ENCODE measurements at regions not wholly inside any gene's neighbourhood (a gene's known extent, or its start where the extent isn't known, plus 50 kb on each side); places are given as distances from the start of the nearest gene placed in this dataset.

DNA sequence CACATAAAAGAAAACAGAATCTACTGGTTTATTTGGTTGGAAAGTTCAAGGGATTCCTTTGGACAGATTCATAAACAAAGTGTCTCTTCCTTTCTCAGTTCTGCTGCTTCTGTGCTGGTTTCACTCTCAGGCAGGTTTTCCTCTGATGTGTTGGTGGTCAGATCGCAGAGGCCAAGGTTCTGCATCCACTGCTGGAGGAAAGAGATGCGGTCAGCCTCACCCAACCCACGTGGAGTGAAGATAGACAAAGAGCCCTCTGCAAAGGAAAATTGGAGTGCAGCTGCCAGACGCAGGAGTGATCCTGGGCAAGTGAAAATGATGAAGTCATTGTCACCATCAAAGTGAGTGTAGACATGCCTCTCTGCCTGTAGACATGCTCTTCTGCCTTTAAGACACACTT lies 352.0 kb downstream of the TSHZ3 start:
- Histone ChIP-seq H3K9me3 (ENCODE audit: low read length) (no peaks in the 10 kb centered on the region), H4K20me1 (ENCODE audit: insufficient read depth) (no peaks in the 10 kb centered on the region), H3K9me2 (ENCODE audit: insufficient read depth, low read length) (no peaks in the 10 kb centered on the region), H3K36me3 (ENCODE audit: insufficient read depth, low read length) (no peaks in the 10 kb centered on the region), H3K27ac (ENCODE audit: low read length) (no peak overlapping the region), H3K79me2 (replicated peaks; ENCODE audit: insufficient read depth, low read length) (no peaks in the 10 kb centered on the region), H3K9ac (ENCODE audit: low read length) (no peak overlapping the region), H3K4me2 (ENCODE audit: low read length) (no peak overlapping the region), H3F3A (ENCODE audit: insufficient read depth, low read length, poor library complexity, severe bottlenecking) (no peaks in the 10 kb centered on the region), H2AFZ (ENCODE audit: low read depth, low read length) (no peak overlapping the region), H3K27me3 (ENCODE audit: insufficient read depth, low read depth, low read length) (no peaks in the 10 kb centered on the region), H3K4me3 (ENCODE audit: low read length) (no peak overlapping the region)
- no peak for TF ChIP-seq EP300 (conservative IDR thresholded peaks at IDR 0.05; ENCODE audit: poor library complexity, severe bottlenecking)
- TF ChIP-seq POLR2AphosphoS5 (IDR thresholded peaks at IDR 0.05): no peak
- no peak for TF ChIP-seq MXI1 (conservative IDR thresholded peaks at IDR 0.05; ENCODE audit: poor library complexity, severe bottlenecking)
- TF ChIP-seq, protein P1, sequence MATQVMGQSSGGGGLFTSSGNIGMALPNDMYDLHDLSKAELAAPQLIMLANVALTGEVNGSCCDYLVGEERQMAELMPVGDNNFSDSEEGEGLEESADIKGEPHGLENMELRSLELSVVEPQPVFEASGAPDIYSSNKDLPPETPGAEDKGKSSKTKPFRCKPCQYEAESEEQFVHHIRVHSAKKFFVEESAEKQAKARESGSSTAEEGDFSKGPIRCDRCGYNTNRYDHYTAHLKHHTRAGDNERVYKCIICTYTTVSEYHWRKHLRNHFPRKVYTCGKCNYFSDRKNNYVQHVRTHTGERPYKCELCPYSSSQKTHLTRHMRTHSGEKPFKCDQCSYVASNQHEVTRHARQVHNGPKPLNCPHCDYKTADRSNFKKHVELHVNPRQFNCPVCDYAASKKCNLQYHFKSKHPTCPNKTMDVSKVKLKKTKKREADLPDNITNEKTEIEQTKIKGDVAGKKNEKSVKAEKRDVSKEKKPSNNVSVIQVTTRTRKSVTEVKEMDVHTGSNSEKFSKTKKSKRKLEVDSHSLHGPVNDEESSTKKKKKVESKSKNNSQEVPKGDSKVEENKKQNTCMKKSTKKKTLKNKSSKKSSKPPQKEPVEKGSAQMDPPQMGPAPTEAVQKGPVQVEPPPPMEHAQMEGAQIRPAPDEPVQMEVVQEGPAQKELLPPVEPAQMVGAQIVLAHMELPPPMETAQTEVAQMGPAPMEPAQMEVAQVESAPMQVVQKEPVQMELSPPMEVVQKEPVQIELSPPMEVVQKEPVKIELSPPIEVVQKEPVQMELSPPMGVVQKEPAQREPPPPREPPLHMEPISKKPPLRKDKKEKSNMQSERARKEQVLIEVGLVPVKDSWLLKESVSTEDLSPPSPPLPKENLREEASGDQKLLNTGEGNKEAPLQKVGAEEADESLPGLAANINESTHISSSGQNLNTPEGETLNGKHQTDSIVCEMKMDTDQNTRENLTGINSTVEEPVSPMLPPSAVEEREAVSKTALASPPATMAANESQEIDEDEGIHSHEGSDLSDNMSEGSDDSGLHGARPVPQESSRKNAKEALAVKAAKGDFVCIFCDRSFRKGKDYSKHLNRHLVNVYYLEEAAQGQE (IDR thresholded peaks at IDR 0.05; ENCODE audit: borderline replicate concordance): no peak
- TF ChIP-seq, protein P2, sequence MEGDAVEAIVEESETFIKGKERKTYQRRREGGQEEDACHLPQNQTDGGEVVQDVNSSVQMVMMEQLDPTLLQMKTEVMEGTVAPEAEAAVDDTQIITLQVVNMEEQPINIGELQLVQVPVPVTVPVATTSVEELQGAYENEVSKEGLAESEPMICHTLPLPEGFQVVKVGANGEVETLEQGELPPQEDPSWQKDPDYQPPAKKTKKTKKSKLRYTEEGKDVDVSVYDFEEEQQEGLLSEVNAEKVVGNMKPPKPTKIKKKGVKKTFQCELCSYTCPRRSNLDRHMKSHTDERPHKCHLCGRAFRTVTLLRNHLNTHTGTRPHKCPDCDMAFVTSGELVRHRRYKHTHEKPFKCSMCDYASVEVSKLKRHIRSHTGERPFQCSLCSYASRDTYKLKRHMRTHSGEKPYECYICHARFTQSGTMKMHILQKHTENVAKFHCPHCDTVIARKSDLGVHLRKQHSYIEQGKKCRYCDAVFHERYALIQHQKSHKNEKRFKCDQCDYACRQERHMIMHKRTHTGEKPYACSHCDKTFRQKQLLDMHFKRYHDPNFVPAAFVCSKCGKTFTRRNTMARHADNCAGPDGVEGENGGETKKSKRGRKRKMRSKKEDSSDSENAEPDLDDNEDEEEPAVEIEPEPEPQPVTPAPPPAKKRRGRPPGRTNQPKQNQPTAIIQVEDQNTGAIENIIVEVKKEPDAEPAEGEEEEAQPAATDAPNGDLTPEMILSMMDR (IDR thresholded peaks at IDR 0.05; ENCODE audit: poor library complexity, severe bottlenecking): no peak
- TF ChIP-seq TAF1 (IDR thresholded peaks at IDR 0.05; ENCODE audit: low read depth): no peak
- TF ChIP-seq EZH2 (IDR thresholded peaks at IDR 0.05; ENCODE audit: borderline replicate concordance, insufficient read depth, low read length, poor library complexity, severe bottlenecking): no peak
- no peak for TF ChIP-seq RAD21 (conservative IDR thresholded peaks at IDR 0.05)
- TF ChIP-seq SMC3 (conservative IDR thresholded peaks at IDR 0.05; ENCODE audit: poor library complexity): no peak

DNA sequence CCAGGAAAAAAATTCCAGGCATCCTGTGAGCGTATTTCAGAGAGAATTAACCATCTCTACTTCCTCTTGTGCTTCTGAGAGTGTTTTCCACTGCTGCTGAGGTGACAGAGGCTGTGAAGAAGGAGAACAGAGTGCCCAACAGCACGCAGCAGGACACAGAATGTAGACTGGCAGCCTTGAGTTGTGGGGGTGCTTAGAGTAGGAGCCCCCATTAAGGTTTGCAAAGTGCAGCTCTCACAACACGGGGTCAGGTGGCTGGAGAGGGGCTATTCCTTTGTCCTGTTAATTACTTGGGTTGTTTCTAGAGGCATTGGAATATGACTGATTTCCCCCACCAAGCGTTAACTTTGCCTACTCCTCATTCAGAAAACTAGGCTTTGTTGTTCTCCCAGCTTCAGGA lies 370.6 kb downstream of the TSHZ3 start:
- H4K20me1 ChIP-seq (ENCODE audit: insufficient read depth): no peaks in the 10 kb centered on the region
- no peaks in the 10 kb centered on the region for H3F3A ChIP-seq (ENCODE audit: insufficient read depth, low read length, poor library complexity, severe bottlenecking)
- H3K27me3 ChIP-seq (ENCODE audit: insufficient read depth, low read depth, low read length): no peaks in the 10 kb centered on the region
- H3K9ac ChIP-seq (ENCODE audit: low read length): no peak overlapping the region
- H3K27ac ChIP-seq (ENCODE audit: low read length): no peak overlapping the region
- no peaks in the 10 kb centered on the region for H3K9me2 ChIP-seq (ENCODE audit: insufficient read depth, low read length)
- H3K4me2 ChIP-seq (ENCODE audit: low read length): no peak overlapping the region
- no peaks in the 10 kb centered on the region for H3K36me3 ChIP-seq (ENCODE audit: insufficient read depth, low read length)
- no peak overlapping the region for H3K4me3 ChIP-seq (ENCODE audit: low read length)
- no peaks in the 10 kb centered on the region for H3K79me2 ChIP-seq (replicated peaks; ENCODE audit: insufficient read depth, low read length)
- no peak for TF ChIP-seq TAF1 (IDR thresholded peaks at IDR 0.05; ENCODE audit: low read depth)
- TF ChIP-seq EP300 (conservative IDR thresholded peaks at IDR 0.05; ENCODE audit: poor library complexity, severe bottlenecking): no peak
- no peak for TF ChIP-seq POLR2AphosphoS5 (IDR thresholded peaks at IDR 0.05)
- no peak for TF ChIP-seq EZH2 (IDR thresholded peaks at IDR 0.05; ENCODE audit: borderline replicate concordance, insufficient read depth, low read length, poor library complexity, severe bottlenecking)
- no peak for TF ChIP-seq RAD21 (conservative IDR thresholded peaks at IDR 0.05)
- TF ChIP-seq SMC3 (conservative IDR thresholded peaks at IDR 0.05; ENCODE audit: poor library complexity): no peak
- TF ChIP-seq, protein P2 (IDR thresholded peaks at IDR 0.05; ENCODE audit: poor library complexity, severe bottlenecking): no peak
- H3K9me3 ChIP-seq (ENCODE audit: low read length): peaks cover 4% of the 10 kb centered on the region
- no peak overlapping the region for H2AFZ ChIP-seq (ENCODE audit: low read depth, low read length)

Data from neural cell (in vitro differentiated cells).